IMR-90 (cell line): ENCODE measurements at regions not wholly inside any gene's neighbourhood (a gene's known extent, or its start where the extent isn't known, plus 50 kb on each side); places are given as distances from the start of the nearest gene placed in this dataset.

ENCODE experiments used
- ATAC-seq: fragments of 200-7000 bp; cut with Tn5 transposase; 2 replicates; pipeline ENCODE4 v1.9.1; 2020; ENCODE audit warnings: low read depth, mild to moderate bottlenecking, moderate library complexity
- BruUV-seq: library from RNA; stranded (reverse); fragments of 400-500 nt; replicated peaks from 2 replicates; lab custom pipeline; 2021; lab: Mats Ljungman, UMichigan
- CTCF ChIA-PET: fragments of 300-600 bp; formaldehyde crosslinking; extraction: SDS; loops from one replicate; lab custom pipeline; 2021; ENCODE audit warnings: antibody characterized with exemption; lab: Yijun Ruan, JAX
- POLR2A ChIA-PET: fragments of 300-600 bp; sonication (Branson Sonifier 250); formaldehyde crosslinking; loops from one replicate; lab custom pipeline; 2022; ENCODE audit warnings: antibody characterized with exemption; ENCODE audit not compliant: unreplicated experiment; lab: Charles Lee
- DNase-seq: peaks from one replicate; pipeline ENCODE4 v3.0.0; 2013
- H2AFZ ChIP-seq: replicated peaks from 2 replicates; pipeline ENCODE3; 2013; ENCODE audit warnings: low read length, mild to moderate bottlenecking; ENCODE audit not compliant: poor library complexity
- H2AK5ac ChIP-seq: 2 replicates; pipeline ENCODE4 v1.6.1; 2013; ENCODE audit warnings: low read depth, low read length, inconsistent platforms
- H2AK9ac ChIP-seq: replicated peaks from 2 replicates; pipeline ENCODE3; 2013; ENCODE audit warnings: mild to moderate bottlenecking, low read depth, low read length, moderate library complexity; ENCODE audit not compliant: poor library complexity
- H2BK120ac ChIP-seq: 2 replicates; pipeline ENCODE4 v1.6.1; 2013; ENCODE audit warnings: low read depth, low read length, inconsistent platforms
- H2BK15ac ChIP-seq: 3 replicates; pipeline ENCODE4 v1.6.1; 2013; ENCODE audit warnings: low read depth, low read length, inconsistent platforms
- H2BK20ac ChIP-seq: 2 replicates; pipeline ENCODE4 v1.6.1; 2013; ENCODE audit warnings: low read depth, mild to moderate bottlenecking, inconsistent platforms, low read length, moderate library complexity
- H2BK5ac ChIP-seq: 2 replicates; pipeline ENCODE4 v1.6.1; 2013; ENCODE audit warnings: mild to moderate bottlenecking, low read depth, low read length, inconsistent platforms; ENCODE audit not compliant: poor library complexity, severe bottlenecking
- H3K14ac ChIP-seq: replicated peaks from 2 replicates; pipeline ENCODE4 v1.6.1; 2013; ENCODE audit warnings: low read depth, low read length, inconsistent platforms
- H3K18ac ChIP-seq: 2 replicates; pipeline ENCODE4 v1.6.1; 2013; ENCODE audit warnings: low read depth, low read length, control low read depth
- H3K23ac ChIP-seq: 2 replicates; pipeline ENCODE4 v1.6.1; 2013; ENCODE audit warnings: low read depth, low read length, inconsistent platforms
- H3K27ac ChIP-seq: 2 replicates; pipeline ENCODE4 v1.5.1; 2013; ENCODE audit warnings: mild to moderate bottlenecking, control low read depth, low read length; ENCODE audit not compliant: insufficient read depth
- H3K27me3 ChIP-seq: 2 replicates; pipeline ENCODE4 v1.6.1; 2013; ENCODE audit warnings: low read length; ENCODE audit not compliant: control insufficient read depth, insufficient read depth
- H3K36me3 ChIP-seq: 2 replicates; pipeline ENCODE4 v1.6.1; 2013; ENCODE audit warnings: low read length, mixed read lengths; ENCODE audit not compliant: control insufficient read depth, insufficient read depth
- H3K4ac ChIP-seq: 2 replicates; pipeline ENCODE4 v1.6.1; 2013; ENCODE audit warnings: low read depth, low read length, inconsistent platforms
- H3K4me1 ChIP-seq: 2 replicates; pipeline ENCODE4 v1.6.1; 2013; ENCODE audit warnings: low read length, mixed read lengths; ENCODE audit not compliant: control insufficient read depth, insufficient read depth
- H3K4me2 ChIP-seq: 2 replicates; pipeline ENCODE4 v1.6.1; 2013; ENCODE audit warnings: low read depth, mild to moderate bottlenecking, control low read depth, low read length, moderate library complexity
- H3K4me3 ChIP-seq: 2 replicates; pipeline ENCODE4 v1.5.1; 2013; ENCODE audit warnings: low read depth, mild to moderate bottlenecking, control low read depth, low read length, moderate library complexity; ENCODE audit not compliant: insufficient read depth
- H3K56ac ChIP-seq: 2 replicates; pipeline ENCODE4 v1.6.1; 2013; ENCODE audit warnings: low read length, inconsistent platforms; ENCODE audit not compliant: insufficient read depth; ENCODE audit errors: extremely low read depth
- H3K79me1 ChIP-seq, 2 experiments: 2 replicates each; pipeline ENCODE4 v1.6.1; 2013; ENCODE audit warnings: low read length in 2 of 2, inconsistent platforms in 1 of 2, low read depth in 1 of 2
- H3K9ac ChIP-seq: 2 replicates; pipeline ENCODE4 v1.6.1; 2013; ENCODE audit warnings: low read depth, low read length, control low read depth
- H3K9me1 ChIP-seq: 2 replicates; pipeline ENCODE4 v1.6.1; 2013; ENCODE audit warnings: low read length, inconsistent platforms; ENCODE audit not compliant: insufficient read depth
- H3K9me3 ChIP-seq: 2 replicates; pipeline ENCODE4 v1.6.1; 2013; ENCODE audit warnings: low read length; ENCODE audit not compliant: control insufficient read depth, insufficient read depth
- H4K20me1 ChIP-seq: 2 replicates; pipeline ENCODE4 v1.6.1; 2013; ENCODE audit warnings: low read length, inconsistent platforms; ENCODE audit not compliant: insufficient read depth
- H4K5ac ChIP-seq: 2 replicates; pipeline ENCODE4 v1.6.1; 2013; ENCODE audit warnings: mild to moderate bottlenecking, low read depth, low read length, control low read depth
- H4K8ac ChIP-seq, 2 experiments: 2 replicates each; pipeline ENCODE4 v1.6.1; 2013; ENCODE audit warnings: low read depth in 2 of 2, low read length in 2 of 2, control low read depth in 1 of 2, inconsistent platforms in 1 of 2
- H4K91ac ChIP-seq: 2 replicates; pipeline ENCODE4 v1.6.1; 2013; ENCODE audit warnings: low read depth, low read length, inconsistent platforms; ENCODE audit not compliant: insufficient read depth
- BHLHE40 ChIP-seq: fragments of 150-350 bp; IDR thresholded peaks from 2 replicates; pipeline ENCODE4 v1.6.1; 2016; ENCODE audit warnings: mild to moderate bottlenecking, low read depth, low read length
- CEBPB ChIP-seq: IDR thresholded peaks from 2 replicates; pipeline ENCODE4 v1.6.1; 2012; ENCODE audit warnings: low read depth, low read length, improper control_type of control experiment
- CHD1 ChIP-seq: IDR thresholded peaks from 2 replicates; pipeline ENCODE4 v1.6.1; 2012; ENCODE audit warnings: low read depth, low read length, improper control_type of control experiment
- CTCF ChIP-seq: conservative IDR thresholded peaks from 2 replicates; pipeline ENCODE4 v1.5.1; 2012; ENCODE audit warnings: mild to moderate bottlenecking, low read depth, low read length, improper control_type of control experiment
- ELK1 ChIP-seq: fragments of 150-350 bp; IDR thresholded peaks from 2 replicates; pipeline ENCODE4 v1.6.1; 2016; ENCODE audit warnings: low read depth, mild to moderate bottlenecking, low read length, moderate library complexity, borderline replicate concordance
- FOS ChIP-seq: fragments of 150-350 bp; IDR thresholded peaks from 2 replicates; pipeline ENCODE4 v1.6.1; 2016; ENCODE audit warnings: low read depth, low read length
- MAFK ChIP-seq: IDR thresholded peaks from 2 replicates; pipeline ENCODE4 v1.6.1; 2012; ENCODE audit warnings: low read depth, low read length, improper control_type of control experiment
- MXI1 ChIP-seq: IDR thresholded peaks from 2 replicates; pipeline ENCODE4 v1.6.1; 2012; ENCODE audit warnings: low read depth, mild to moderate bottlenecking, low read length, moderate library complexity, borderline replicate concordance
- POLR2A ChIP-seq: IDR thresholded peaks from 2 replicates; pipeline ENCODE4 v1.6.1; 2012; ENCODE audit warnings: mild to moderate bottlenecking, low read depth, low read length
- RAD21 ChIP-seq: IDR thresholded peaks from 2 replicates; pipeline ENCODE4 v1.6.1; 2012; ENCODE audit warnings: low read length, improper control_type of control experiment
- RCOR1 ChIP-seq: IDR thresholded peaks from 2 replicates; pipeline ENCODE4 v1.6.1; 2012; ENCODE audit warnings: mild to moderate bottlenecking, low read length, improper control_type of control experiment; ENCODE audit not compliant: insufficient replicate concordance
- SMC3 ChIP-seq: fragments of 150-350 bp; IDR thresholded peaks from 2 replicates; pipeline ENCODE4 v1.6.1; 2016; ENCODE audit warnings: low read depth, mild to moderate bottlenecking, antibody characterized with exemption, low read length, moderate library complexity
- USF2 ChIP-seq: fragments of 150-350 bp; IDR thresholded peaks from 2 replicates; pipeline ENCODE4 v1.6.1; 2017; ENCODE audit warnings: mild to moderate bottlenecking, antibody characterized with exemption, low read length, low read depth
- WGBS, 2 experiments: methylation state at CpG; one replicate each; pipeline versions ENCODE4 v1.1.5 to v1.1.7; 2013; ENCODE audit warnings: missing lambda C conversion rate in 2 of 2; ENCODE audit not compliant: insufficient read length in 1 of 2; ENCODE audit errors: extremely low coverage in 2 of 2; 5-methylcytosine and 5-hydroxymethylcytosine counted together
- dilution Hi-C: fragments of 300-500 bp; cut with HindIII; formaldehyde crosslinking; loops from one replicate; pipeline ENCODE4 v1.14.3; 2018; ENCODE audit warnings: low sequenced_read_pairs; ENCODE audit not compliant: unreplicated experiment
- in situ Hi-C: fragments of 300-500 bp; cut with MboI; formaldehyde crosslinking; loops from 3 replicates; pipeline ENCODE4 v1.14.3; 2019; ENCODE audit warnings: low sequenced_read_pairs, inconsistent platforms, mixed read lengths
- intact Hi-C: fragments of 100-400 bp; cut with micrococcal nuclease; formaldehyde crosslinking; loops from 2 replicates; pipeline ENCODE4 v1.10.0; 2022

GRCh38 chr3:96410006-96410730 is 404.2 kb upstream of the EPHA6 start:
- no peak overlapping the region for H2BK15ac ChIP-seq
- POLR2A ChIA-PET, result no interaction called here
- dilution Hi-C loops, result no loop called here
- DNase-seq (no peak), ATAC-seq (no peak)
- H2BK20ac ChIP-seq, result no peak overlapping the region
- H4K20me1 ChIP-seq, result no peaks in the 10 kb centered on the region
- H3K9me3 ChIP-seq, result peaks cover 5% of the 10 kb centered on the region; the same call in 1 of the 2 replicates
- H2AK9ac ChIP-seq, result no peak overlapping the region
- H2BK120ac ChIP-seq, result no peak overlapping the region
- H2BK5ac ChIP-seq, result no peak overlapping the region
- H3K27ac ChIP-seq, result no peak overlapping the region
- no peaks in the 10 kb centered on the region for H3K9me1 ChIP-seq
- TF ChIP-seq SMC3, result no peak
- no peak for TF ChIP-seq RCOR1
- TF ChIP-seq BHLHE40, result no peak
- no peak for TF ChIP-seq CHD1
- no peak for TF ChIP-seq ELK1
- TF ChIP-seq RAD21, result no peak
- no peak for TF ChIP-seq MXI1
- TF ChIP-seq CEBPB, result no peak
- no peak for TF ChIP-seq POLR2A
- no peak for TF ChIP-seq CTCF
- no peak for TF ChIP-seq FOS
- TF ChIP-seq MAFK, result no peak
- TF ChIP-seq USF2, result no peak
- no peak overlapping the region for H3K4ac ChIP-seq
- BruUV-seq, result no TSS peak
- no peak overlapping the region for H3K56ac ChIP-seq
- H2AFZ ChIP-seq, result no peak overlapping the region
- in situ Hi-C loops, result no loop called here
- H3K23ac ChIP-seq, result no peak overlapping the region
- no peaks in the 10 kb centered on the region for H3K27me3 ChIP-seq
- H2AK5ac ChIP-seq, result no peak overlapping the region
- no peak overlapping the region for H3K4me2 ChIP-seq
- H3K4me3 ChIP-seq, result no peak overlapping the region
- H3K79me1 ChIP-seq, result no peaks in the 10 kb centered on the region
- no peak overlapping the region for H4K5ac ChIP-seq
- no peak overlapping the region for H4K8ac ChIP-seq
- H3K14ac ChIP-seq, result no peak overlapping the region
- no peak overlapping the region for H4K91ac ChIP-seq
- H3K9ac ChIP-seq, result no peak overlapping the region
- CTCF ChIA-PET, result no interaction called here
- no peak overlapping the region for H3K18ac ChIP-seq
- no CpG with 5 or more reads among the region's 1 CpG for WGBS, 2 experiments
- intact Hi-C loops, result no loop called here
- no peaks in the 10 kb centered on the region for H3K36me3 ChIP-seq
- H3K4me1 ChIP-seq, result no peaks in the 10 kb centered on the region
